HG03159 (cell line): ENCODE measurements at regions not wholly inside any gene's neighbourhood (a gene's known extent, or its start where the extent isn't known, plus 50 kb on each side); places are given as distances from the start of the nearest gene placed in this dataset.

Source experiments
- ATAC-seq: cut with Tn5 transposase; IDR thresholded peaks from one replicate; pipeline ENCODE4 v1.9.1; 2021; ENCODE audit warnings: mild to moderate bottlenecking, moderate library complexity; ENCODE audit not compliant: unreplicated experiment

GRCh38 chr7:47007471-47007870, 574.4 kb downstream of the TNS3 start:
- ATAC-seq = no peak

DNA sequence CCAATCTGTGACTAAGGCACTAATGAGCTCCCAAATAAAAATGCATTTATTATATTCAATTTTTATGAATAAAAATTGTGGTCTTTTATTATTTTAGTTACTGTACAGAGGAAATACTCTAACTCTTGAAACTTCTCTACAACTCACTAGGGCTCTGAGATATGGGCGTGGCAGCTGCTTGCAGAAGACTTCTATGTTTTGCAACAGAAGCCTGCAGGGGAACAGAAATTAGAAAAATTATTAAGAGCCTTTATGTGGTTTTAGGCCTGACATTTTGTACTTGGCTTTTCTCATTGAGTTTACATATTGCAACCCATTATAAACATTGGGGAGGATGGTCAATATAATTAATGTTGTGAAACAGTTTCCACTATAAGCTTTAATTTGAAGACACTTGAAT, 581.4 kb downstream of the TNS3 start:
- no peak for ATAC-seq

DNA sequence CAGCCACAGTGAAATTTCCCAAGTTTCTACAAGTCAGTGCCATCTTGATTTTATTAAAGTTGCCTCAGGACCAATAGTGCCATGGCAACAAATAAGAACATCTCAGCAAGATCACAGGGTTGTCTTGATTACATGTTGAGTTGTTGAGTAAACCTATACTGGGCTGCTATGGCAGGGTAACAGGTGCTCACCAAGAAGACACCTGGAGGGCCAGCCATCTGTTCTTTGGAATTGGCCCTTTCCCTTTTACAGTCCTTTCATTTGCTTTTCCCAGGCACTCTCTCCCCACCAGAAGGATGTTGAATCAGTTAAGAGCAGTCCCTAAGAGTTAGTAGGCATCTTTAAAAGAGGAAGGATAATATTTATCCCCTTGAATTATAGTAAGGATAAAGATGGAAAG, 582.0 kb downstream of the TNS3 start:
- no peak for ATAC-seq

GRCh38 chr7:46996972-46997371, 584.9 kb downstream of the TNS3 start:
- ATAC-seq = no peak

GRCh38 chr7:46993396-46993795, 588.5 kb downstream of the TNS3 start:
- ATAC-seq = no peak

- ATAC-seq = no peak
Measured at GRCh38 chr7:46990761-46991160, 591.1 kb downstream of the TNS3 start.

DNA sequence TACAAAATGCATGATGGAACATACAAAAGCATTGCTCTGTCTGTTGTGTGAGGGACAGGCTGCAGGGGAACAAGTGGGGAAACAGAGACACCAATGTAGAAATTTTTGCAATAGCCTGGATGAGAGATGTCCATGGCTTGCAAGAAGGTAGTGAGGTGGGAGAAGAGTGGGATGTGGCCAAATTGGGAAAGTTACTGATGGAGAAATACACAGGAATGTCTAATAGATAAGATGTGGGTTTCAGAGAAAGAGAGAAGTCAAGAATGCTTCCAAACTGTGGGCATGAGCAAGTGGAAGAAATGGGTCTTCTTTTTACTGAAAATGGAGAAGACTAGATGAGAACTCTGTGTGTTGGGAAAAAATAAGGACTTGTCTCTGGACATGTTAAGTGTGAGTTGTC, 592.7 kb downstream of the TNS3 start:
- no peak for ATAC-seq

- no peak for ATAC-seq
Measured at GRCh38 chr7:46982928-46983327, 599.0 kb downstream of the TNS3 start.

GRCh38 chr7:46979439-46979838, 602.5 kb downstream of the TNS3 start:
- no peak for ATAC-seq

- no peak for ATAC-seq
Measured at GRCh38 chr7:46975493-46975892, 606.4 kb downstream of the TNS3 start.

- ATAC-seq = no peak
Measured at GRCh38 chr7:46972205-46972604, 609.7 kb downstream of the TNS3 start.

DNA sequence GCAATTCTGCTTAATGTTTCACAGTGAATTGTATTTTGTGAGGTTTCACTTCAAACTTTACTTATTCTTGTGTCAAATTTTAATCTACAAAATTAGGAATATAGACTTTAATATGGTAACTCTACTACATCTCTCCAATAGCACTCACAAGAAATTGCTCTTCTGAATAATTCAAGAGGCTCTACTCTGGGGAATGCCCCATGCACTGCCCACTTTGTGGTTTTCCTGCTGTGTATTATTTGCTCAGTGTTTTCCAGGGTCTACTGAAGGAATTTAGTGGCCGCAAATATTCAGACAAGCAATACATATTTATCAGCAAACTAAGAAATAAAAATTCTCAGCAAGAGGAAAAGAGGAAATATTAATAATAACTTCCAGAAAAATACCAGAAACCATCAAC, 611.4 kb downstream of the TNS3 start:
- no peak for ATAC-seq

GRCh38 chr7:46970131-46970430, 611.8 kb downstream of the TNS3 start:
- ATAC-seq = no peak

DNA sequence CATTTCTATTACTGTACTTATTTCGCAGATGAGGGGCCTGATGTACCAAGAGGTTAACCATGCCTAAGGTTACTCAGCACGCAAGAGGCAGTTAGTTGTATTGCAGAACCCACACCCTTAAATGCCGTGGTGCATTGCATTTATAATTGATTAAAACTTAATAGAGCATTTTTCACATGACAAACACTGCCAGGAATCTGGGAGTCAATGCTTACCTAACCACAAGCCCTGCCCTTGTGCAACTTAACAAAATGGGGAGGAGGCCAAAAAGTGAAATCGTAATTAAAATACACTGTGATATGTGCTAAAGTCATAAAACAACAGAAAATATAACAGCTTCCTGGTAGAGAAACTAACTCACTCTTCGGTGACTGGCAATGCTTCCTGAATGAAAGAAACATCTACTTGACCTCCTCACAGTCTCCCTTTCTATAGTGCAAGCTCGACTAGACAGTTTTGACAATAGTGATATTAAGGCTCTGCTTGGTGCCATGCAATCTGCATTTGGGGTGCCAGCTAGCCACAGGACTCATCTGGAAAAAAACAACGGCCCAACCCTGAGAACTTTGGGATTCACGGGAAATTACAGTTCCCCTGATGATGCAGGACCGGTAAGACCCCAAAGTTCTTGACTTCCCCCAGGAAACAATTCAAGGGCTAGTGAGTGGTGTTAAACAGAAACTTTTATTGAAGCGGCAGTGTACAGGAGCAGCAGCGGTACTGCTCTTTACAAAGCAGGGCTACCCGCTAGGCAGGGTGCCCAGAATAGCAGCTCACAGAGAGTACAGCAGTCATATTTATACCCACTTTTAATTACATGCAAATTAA, 612.4 kb downstream of the TNS3 start:
- ATAC-seq = no peak

DNA sequence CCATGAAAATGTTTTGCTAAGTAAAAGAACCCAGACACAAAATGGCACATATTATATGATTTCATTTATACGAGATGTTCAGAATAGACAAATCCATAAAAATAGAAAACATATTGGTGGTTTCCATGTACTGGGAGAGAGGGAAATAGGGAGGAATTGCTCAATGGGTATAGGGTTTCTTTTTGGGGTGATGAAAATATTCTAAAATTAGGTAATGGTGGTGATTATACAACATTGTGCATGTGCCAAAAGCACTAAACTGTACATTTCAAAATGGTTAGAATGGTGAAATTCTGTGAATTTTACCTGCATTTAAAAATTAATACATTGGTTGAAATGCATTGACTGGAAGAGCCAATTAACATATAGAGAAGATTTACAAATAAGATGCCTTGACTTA, 613.9 kb downstream of the TNS3 start:
- ATAC-seq = no peak

DNA sequence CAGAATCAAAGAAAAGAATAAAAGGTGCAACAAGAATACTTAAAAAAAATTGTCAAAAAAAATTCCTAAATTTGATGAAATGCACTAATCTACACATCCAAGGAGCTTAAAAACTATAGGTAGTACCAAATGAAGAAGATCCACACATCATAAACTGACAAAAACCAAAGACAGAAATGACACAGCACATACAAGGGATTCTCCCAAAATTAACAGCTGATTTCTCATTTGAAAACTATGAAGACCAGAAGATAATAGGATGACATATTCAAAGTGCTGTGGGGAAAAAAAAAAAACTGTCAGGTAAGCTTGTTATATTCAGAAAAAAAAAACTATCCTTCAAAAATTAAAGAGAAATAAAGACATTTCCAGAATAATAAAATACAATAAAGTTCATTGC, 618.2 kb downstream of the TNS3 start:
- ATAC-seq = no peak

GRCh38 chr7:46960970-46961369, 620.9 kb downstream of the TNS3 start:
- no peak for ATAC-seq

- ATAC-seq = no peak
Measured at GRCh38 chr7:46957195-46957594, 624.7 kb downstream of the TNS3 start.

GRCh38 chr7:46955531-46955930, 626.4 kb downstream of the TNS3 start:
- no peak for ATAC-seq

- no peak for ATAC-seq
Measured at GRCh38 chr7:46954181-46954580, 627.7 kb downstream of the TNS3 start.

GRCh38 chr7:46953008-46953407, 628.9 kb downstream of the TNS3 start:
- ATAC-seq = no peak

DNA sequence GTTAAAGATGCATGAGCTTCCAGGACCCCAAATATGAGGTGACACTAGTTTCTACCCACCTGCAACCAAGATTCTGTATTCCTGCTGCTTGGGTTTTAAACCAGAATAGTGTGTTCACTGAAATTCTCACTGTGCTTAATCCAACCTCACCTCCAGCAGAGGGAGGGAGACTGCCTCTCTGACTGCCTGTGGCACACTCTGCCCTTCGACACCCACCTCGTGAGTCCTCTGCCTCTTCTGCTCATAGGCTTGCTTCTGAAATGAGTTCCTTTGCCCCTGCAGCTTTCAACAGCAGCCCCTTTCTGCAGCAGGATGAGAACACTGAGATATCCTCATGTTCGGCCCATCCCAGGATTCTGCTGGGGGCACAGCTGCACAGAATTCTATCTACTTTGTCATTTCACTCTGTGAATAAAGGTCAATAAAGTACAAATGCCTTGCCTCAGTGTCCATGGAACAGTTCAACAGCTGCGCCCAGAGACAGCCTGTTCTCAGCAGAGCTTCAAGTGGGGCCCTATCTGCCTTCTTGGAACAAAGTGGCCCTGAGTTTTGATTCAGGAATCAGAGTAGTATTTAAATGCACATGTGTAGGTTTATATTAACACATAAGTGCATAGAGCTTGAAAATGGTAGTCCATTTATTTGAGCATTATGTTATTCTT, 632.5 kb downstream of the TNS3 start:
- no peak for ATAC-seq

DNA sequence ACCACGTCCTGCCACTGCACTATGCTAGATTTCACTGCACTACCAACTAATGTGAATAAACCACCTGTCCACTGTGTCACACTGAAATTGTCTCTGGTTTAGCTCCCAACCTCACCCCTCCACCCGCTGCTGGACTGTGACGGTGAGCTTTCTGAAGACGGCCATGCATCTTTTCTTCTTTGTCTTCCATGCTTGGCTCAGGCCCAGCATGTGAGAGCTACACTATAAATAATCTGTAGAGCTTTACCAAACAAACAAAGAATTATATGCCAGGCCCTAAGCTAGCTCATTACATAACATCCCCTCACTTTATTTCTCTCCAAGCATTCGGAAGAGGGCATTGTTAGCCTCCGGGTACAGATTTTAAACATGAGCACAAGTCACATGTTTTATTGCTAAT, 633.2 kb downstream of the TNS3 start:
- no peak for ATAC-seq
